ENCODE measurements at regions not wholly inside any gene's neighbourhood (a gene's known extent, or its start where the extent isn't known, plus 50 kb on each side); places are given as distances from the start of the nearest gene placed in this dataset.
A peak's percentile ranks its signal among the peaks of the same experiment; 100 is the strongest.

- no peak overlapping the region for H3K4me3 ChIP-seq (ENCODE audit: low read depth, low read length)
These were observed 141.8 kb upstream of the PJA1 start for GRCh38 chrX:69307029-69307428.

- no peak overlapping the region for H3K4me3 ChIP-seq (ENCODE audit: low read depth, low read length)
These were observed 140.8 kb upstream of the PJA1 start for GRCh38 chrX:69306063-69306404.

DNA sequence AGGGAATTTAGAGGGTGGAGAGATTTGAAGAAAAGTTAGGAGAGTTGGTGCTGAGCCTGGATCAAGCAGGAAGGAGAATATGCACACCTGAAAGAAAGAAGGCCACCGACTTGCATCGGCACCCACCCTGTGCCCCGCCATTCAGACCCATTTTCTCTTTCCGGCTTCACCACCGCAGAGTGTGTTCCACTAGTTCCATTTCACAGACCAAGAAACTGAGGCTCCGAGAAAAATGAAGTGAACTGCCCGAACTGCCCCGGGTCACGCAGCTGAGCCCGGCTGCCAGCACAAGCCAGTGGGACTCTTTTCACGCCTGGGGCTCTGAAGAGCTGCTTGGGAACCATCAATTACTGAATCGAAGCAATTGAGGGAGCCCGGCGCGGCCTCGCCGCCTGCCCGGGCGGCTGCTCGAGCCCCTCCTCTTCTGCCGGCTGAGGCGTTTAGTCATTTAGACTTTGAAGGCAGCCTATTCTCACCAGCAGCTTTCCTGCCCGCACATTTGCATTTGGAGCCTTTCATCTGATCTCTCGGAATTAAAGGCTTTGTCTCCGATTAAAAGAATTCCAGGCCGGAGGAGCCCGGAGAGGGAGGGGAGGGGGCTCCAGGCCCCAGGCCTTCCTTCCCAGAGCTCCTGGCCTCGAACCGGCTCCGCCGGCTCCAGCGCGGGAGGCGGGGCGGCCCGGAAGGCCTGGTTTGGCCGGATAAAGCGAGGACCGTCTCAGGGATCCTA, 140.2 kb upstream of the PJA1 start:
- no peak overlapping the region for H3K4me3 ChIP-seq (ENCODE audit: low read depth, low read length)

DNA sequence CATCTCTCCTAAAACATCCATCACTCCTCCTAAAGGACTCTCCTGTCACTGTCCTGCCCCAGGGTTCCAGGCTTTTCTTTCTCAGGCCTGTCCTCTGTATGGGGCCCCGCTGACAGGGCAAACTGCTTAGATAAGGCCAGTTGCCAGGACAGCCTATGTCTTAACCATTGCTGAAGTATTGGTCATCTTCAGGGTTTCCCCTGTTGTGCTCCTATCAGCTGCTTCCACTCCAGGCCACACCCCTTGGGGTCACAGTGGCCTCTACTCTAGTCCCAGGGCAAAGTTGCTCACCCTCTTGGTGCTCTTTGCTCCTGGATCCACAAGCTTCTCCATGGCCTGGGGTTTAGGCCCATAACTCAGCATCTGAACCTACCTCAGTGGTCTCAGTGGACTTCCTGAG, 138.0 kb upstream of the PJA1 start:
- H3K4me3 ChIP-seq (ENCODE audit: low read depth, low read length): no peak overlapping the region

DNA sequence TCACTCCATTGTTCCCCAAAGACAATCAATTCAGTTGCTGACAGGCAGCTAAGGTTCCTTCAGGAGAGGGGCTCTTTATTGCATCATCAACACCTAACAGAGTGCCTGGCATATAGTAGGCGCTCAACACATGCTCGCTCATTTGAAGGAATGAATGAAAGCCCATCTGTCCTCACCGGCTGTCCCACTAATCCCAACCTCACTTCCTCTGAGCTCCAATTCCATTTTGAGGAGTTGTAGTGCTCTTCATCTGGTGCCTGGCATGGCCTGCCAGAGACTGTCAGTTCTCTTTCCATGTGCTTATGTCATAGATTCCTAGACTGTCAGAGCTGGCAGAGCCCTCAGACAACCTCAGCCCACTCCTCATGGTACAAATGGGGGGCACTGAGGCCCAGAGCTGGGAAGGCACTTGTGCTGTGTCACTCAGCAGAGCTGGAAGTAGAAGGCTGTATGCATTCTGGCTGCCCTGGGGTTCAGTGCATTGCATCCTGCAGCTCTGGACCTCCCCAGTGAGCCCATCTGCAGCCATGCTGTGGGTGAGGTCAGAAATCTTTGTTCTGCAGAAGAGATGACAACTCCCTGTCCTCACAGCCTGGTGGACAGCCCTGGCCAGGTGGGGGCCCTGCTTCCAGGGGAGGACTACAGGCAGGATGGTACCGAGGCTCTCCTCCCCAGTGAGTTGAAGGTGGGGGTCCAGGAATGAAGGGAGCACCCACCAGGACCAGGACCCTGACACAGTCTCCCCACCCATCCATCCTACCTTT, 134.9 kb upstream of the PJA1 start:
- no peak overlapping the region for H3K4me3 ChIP-seq (ENCODE audit: low read depth, low read length)

DNA sequence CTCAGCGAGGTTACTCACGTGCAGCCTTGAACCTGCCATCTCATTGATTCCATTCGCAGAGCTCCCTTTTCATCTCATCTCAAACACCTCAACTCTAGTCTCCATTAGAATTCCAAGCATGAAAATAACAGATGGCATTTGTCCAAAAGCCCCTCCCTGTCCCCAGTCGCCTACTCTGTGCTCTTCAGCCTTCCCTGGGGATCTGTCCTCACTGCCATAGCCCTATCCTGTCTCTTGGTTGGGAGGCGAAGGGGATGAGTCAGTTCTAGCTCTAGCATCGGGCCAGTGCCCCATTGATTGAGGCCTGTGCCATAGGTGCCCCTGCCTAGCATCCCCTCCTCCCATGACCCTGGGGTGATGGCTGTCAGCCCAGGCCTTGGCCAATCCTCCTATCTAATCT, 134.0 kb upstream of the PJA1 start:
- H3K4me3 ChIP-seq (ENCODE audit: low read depth, low read length): no peak overlapping the region

DNA sequence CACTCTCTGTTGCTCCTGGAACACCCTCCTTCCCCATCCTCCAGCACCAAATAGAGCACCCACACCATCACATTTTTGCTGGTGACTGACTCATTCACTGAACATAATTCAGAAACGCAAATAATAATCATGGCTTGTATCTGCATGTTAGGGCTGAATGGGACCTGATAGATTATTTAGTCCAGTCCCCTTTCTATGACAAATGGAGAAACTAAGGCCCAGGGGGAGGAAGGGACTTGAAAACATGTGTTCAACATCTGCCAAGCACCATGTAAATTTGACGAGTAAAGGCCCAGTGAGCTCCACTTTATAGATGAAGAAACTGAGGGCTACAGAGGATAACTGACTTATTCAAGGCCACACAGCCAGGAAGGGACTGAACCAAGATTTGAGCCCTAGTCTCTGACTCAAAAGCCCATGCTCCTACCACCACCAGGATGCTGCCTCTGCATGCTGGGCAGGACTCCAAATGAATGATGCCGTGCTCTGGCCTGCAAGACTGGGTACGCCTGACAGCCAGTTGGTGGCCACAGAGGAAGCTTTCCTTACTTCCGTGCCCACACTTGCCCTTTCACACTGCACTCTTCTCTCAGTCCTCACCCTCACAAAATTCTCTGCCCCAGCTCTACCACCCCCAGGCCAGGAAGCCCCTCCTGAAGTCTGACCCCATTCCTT, 133.3 kb upstream of the PJA1 start:
- H3K4me3 ChIP-seq (ENCODE audit: low read depth, low read length): no peak overlapping the region

DNA sequence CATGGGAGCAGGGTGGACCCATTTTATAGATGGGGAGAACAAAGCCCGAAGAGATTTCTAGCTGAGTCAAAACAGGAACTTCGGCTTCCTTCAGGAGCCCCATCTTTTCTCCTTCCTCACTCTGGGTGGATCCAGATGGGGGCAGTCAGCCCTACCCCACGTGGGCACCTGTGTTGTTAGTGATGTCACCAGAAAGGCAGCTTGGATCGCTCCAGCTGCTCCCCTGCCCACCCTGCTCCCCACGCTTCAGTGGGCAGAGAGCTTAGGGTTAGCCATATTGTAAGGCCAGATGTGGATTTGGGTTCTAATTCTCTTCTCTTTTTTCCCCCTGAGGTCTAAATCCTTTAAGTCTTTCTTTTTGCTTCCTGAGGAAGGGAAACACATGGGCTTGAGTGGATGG, 132.3 kb upstream of the PJA1 start:
- H3K4me3 ChIP-seq (ENCODE audit: low read depth, low read length): no peak overlapping the region

DNA sequence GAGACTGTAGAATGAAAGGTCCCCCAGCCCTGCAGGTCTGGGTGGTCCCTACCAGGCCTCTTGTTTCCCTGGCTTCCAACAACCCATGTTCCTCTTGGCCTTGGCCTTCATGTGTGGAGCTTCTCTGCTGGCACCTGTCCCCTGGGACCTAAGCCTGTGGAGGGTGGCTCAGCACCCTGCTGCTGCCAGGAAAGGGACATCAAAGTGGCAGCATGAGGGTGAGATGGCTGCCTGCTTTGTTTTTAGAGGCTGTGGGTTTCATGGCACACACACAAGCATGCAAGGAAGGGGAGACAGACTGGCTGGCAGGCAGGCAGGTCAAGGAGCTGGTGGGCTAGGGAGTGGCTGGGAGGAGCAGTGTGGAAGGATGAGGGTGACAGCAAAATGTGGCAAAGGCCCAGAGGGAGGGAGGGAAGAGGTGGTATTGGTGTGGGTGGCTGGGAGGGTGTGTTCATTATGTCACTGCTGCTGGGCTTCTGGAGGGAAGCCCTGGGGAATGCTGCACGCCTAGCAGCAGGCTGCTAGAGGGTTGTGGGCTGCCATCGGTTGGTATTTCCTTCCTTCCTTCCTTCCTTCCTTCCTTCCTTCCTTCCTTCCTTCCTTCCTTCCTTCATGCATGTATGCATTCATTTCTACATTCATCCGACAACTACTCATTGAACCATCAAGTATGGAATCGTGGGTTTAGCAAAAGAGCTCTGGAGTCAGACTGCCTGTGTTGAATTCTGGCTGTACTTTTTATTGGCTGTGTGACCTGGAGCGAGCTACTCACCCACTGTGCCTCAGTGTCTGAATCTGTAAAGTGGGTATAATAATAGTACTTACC, 128.7 kb upstream of the PJA1 start:
- H3K4me3 ChIP-seq (ENCODE audit: low read depth, low read length): no peak overlapping the region

- H3K4me3 ChIP-seq (ENCODE audit: low read depth, low read length): no peak overlapping the region
These were observed 125.9 kb upstream of the PJA1 start for GRCh38 chrX:69291116-69291515.

DNA sequence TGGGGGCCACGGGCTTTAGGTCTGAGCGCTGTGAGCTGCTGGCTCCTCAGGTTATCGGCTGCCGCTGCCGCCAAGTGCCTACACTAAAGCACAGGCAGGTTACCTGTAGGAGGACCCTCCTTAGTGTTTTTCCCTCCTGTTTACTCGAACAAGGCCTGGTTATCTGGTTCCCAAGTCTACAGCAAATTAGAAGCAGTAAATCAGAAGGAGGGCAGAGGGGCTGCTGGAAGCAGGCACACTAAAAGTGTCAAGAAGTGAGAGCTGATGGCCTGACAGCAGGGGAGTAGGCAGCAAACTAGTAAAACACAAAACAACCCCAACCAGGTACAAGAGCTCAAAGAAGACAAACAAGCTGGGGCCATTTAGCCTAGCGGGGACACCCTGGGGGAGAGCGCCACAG, 125.0 kb upstream of the PJA1 start:
- H3K4me3 ChIP-seq (ENCODE audit: low read depth, low read length): no peak overlapping the region

GRCh38 chrX:69289793-69290123, 124.5 kb upstream of the PJA1 start:
- no peak overlapping the region for H3K4me3 ChIP-seq (ENCODE audit: low read depth, low read length)

- no peak overlapping the region for H3K4me3 ChIP-seq (ENCODE audit: low read depth, low read length)
These were observed 124.0 kb upstream of the PJA1 start for GRCh38 chrX:69289046-69289792.

DNA sequence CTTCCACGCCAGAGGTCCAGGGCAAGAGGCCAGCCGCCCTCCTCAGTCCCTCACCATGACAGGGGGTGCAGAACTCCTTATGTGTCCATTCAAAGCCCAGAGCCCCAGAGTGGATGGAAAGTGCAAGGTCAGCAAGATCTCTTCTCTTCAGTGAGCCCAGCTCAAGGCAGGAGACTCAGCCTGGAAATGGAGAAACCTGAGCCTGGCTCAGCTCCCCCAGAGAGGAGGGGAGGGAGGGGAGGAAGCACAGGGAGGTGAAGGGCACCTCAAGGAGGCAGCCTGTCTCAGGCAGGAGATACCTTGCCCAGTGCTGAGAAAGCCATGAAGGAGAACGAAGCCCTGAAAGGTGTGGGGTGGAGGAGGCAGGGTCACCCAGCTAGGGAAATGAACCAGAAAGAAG, 121.8 kb upstream of the PJA1 start:
- H3K4me3 ChIP-seq (ENCODE audit: low read depth, low read length): no peak overlapping the region

- no peak overlapping the region for H3K4me3 ChIP-seq (ENCODE audit: low read depth, low read length)
These were observed 121.3 kb upstream of the PJA1 start for GRCh38 chrX:69286565-69286906.

- H3K4me3 ChIP-seq (ENCODE audit: low read depth, low read length): peak overlapping the region; percentile 4
These were observed 120.8 kb upstream of the PJA1 start for GRCh38 chrX:69285881-69286564.

DNA sequence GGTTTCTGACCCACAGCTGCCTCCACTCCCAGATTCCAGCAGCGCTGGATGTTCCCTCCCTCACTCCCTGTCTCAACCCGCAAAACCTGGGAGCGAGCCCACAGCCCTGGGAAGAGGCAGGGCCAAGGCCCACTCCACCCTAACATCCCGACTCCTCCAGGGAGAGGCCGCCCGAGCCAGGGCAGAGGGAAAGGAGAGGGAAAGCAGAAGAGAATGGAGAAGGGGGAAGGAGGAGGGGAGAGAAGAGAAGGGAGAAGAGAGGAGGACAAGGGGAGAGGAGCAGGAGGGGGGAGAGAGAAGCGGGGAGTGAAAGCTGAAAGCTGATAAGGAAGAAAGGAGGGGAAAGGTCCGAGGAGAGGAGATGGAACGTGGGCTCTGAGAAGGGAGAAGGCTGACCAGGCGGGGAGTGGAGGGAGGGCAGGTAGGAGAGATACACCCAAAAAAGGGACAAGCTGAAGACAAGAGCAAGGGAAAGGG, 120.2 kb upstream of the PJA1 start:
- H3K4me3 ChIP-seq (ENCODE audit: low read depth, low read length): no peak overlapping the region

GRCh38 chrX:69284491-69284890, 119.2 kb upstream of the PJA1 start:
- H3K4me3 ChIP-seq (ENCODE audit: low read depth, low read length): no peak overlapping the region

- H3K4me3 ChIP-seq (ENCODE audit: low read depth, low read length): no peak overlapping the region
These were observed 117.8 kb upstream of the PJA1 start for GRCh38 chrX:69282893-69283690.

Data from iPS-11a (cell line).